ENCODE measurements at regions not wholly inside any gene's neighbourhood (a gene's known extent, or its start where the extent isn't known, plus 50 kb on each side); places are given as distances from the start of the nearest gene placed in this dataset.

DNA sequence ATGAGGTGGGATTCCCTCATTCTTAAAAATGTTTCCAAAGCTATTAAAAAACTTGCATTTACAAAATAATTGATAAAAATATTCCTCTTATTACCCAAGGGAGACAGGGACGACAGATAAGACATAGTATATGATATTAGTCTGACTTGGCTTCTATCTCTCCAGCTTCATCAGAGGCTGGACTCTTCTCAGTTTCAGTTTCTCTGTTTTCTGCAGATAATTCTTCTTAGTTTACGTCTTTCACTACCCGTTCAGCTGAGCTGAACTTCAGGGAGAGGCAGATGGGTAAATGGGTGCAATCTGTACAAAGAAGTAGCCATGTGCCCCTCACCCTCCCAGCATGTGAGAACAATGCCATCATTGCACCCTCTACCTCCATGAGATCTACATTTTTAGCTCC is 214.0 kb upstream of the SLIT2 start:
- Histone ChIP-seq H3K27me3 (ENCODE audit: control insufficient read depth, insufficient read depth, low read length) (no peaks in the 10 kb centered on the region), H3K9me3 (ENCODE audit: control insufficient read depth, insufficient read depth, low read length) (no peaks in the 10 kb centered on the region), H3K27ac (ENCODE audit: low read depth, low read length) (no peak overlapping the region), H3K4me3 (ENCODE audit: low read depth, low read length) (no peak overlapping the region)
- no peak for DNase-seq (ENCODE audit: low read depth, low spot score)
- CTCF ChIA-PET: no interaction called here
- TF ChIP-seq, protein P1, sequence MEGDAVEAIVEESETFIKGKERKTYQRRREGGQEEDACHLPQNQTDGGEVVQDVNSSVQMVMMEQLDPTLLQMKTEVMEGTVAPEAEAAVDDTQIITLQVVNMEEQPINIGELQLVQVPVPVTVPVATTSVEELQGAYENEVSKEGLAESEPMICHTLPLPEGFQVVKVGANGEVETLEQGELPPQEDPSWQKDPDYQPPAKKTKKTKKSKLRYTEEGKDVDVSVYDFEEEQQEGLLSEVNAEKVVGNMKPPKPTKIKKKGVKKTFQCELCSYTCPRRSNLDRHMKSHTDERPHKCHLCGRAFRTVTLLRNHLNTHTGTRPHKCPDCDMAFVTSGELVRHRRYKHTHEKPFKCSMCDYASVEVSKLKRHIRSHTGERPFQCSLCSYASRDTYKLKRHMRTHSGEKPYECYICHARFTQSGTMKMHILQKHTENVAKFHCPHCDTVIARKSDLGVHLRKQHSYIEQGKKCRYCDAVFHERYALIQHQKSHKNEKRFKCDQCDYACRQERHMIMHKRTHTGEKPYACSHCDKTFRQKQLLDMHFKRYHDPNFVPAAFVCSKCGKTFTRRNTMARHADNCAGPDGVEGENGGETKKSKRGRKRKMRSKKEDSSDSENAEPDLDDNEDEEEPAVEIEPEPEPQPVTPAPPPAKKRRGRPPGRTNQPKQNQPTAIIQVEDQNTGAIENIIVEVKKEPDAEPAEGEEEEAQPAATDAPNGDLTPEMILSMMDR (IDR thresholded peaks at IDR 0.05; ENCODE audit: low read depth, low read length): no peak
- POLR2A ChIA-PET: no interaction called here

- Histone ChIP-seq H3K27me3 (ENCODE audit: control insufficient read depth, insufficient read depth, low read length) (no peaks in the 10 kb centered on the region), H3K9me3 (ENCODE audit: control insufficient read depth, insufficient read depth, low read length) (no peaks in the 10 kb centered on the region), H3K4me3 (ENCODE audit: low read depth, low read length) (no peak overlapping the region), H3K27ac (ENCODE audit: low read depth, low read length) (no peak overlapping the region)
- TF ChIP-seq, protein P1 (IDR thresholded peaks at IDR 0.05; ENCODE audit: low read depth, low read length): no peak
- DNase-seq (ENCODE audit: low read depth, low spot score): no peak
- ChIA-PET CTCF (interaction anchor here (1.3 kb wide), 1 partner anchor 218 kb away, joined by 3 read pairs; no protein-coding TSS in a partner anchor), POLR2A (no interaction called here)
Observed at GRCh38 chr4:20030108-20030507, 221.6 kb upstream of the SLIT2 start.

DNA sequence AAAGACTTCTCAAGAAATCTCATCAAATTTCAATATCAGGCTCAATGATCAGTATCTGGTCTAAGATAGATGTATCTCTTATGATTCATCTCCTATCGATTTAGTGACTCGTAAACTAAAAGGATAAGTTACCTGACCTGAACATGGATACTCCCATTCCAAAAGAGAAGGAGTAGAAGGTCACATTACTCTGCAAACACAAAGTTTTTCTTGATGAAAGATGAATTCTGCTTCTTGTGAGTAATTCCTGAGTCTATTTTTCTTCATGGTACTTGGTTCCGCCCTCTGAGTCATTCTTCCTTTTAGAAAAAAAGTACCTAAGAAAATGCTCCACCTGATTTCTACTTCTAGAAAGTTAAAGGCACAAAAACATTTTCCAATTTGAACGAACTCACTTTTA is 223.1 kb upstream of the SLIT2 start:
- no peak for DNase-seq (ENCODE audit: low read depth, low spot score)
- H3K9me3 ChIP-seq (ENCODE audit: control insufficient read depth, insufficient read depth, low read length): no peaks in the 10 kb centered on the region
- CTCF ChIA-PET: no interaction called here
- no peak overlapping the region for H3K27ac ChIP-seq (ENCODE audit: low read depth, low read length)
- POLR2A ChIA-PET: no interaction called here
- H3K27me3 ChIP-seq (ENCODE audit: control insufficient read depth, insufficient read depth, low read length): no peaks in the 10 kb centered on the region
- TF ChIP-seq, protein P1 (IDR thresholded peaks at IDR 0.05; ENCODE audit: low read depth, low read length): no peak
- no peak overlapping the region for H3K4me3 ChIP-seq (ENCODE audit: low read depth, low read length)

GRCh38 chr4:20026456-20026855 is 225.2 kb upstream of the SLIT2 start:
- DNase-seq (ENCODE audit: low read depth, low spot score): no peak
- TF ChIP-seq, protein P1 (IDR thresholded peaks at IDR 0.05; ENCODE audit: low read depth, low read length): no peak
- Histone ChIP-seq H3K27ac (ENCODE audit: low read depth, low read length) (no peak overlapping the region), H3K9me3 (ENCODE audit: control insufficient read depth, insufficient read depth, low read length) (no peaks in the 10 kb centered on the region; the same call in 1 of the 2 replicates), H3K27me3 (ENCODE audit: control insufficient read depth, insufficient read depth, low read length) (no peaks in the 10 kb centered on the region), H3K4me3 (ENCODE audit: low read depth, low read length) (no peak overlapping the region)
- ChIA-PET CTCF (no interaction called here), POLR2A (no interaction called here)

DNA sequence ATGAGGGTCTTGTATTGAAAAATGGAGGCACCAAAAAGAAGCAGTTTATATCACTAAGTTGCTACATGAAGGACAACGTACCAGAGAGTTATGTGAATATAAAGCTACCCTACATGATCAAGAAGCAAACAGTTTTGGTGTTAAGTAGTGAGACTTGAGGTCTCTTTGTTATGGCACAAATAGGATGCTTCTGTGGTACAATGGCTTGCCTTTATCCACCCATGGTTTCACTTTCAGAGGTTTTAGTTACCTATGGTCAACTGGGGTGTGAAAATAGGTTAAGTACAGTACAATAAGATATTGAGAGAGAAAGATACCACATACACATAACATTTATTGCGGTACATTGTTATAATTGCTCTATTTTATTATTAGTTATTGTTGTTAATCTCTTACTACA is 229.2 kb upstream of the SLIT2 start:
- ChIA-PET POLR2A (no interaction called here), CTCF (no interaction called here)
- no peak for DNase-seq (ENCODE audit: low read depth, low spot score)
- Histone ChIP-seq H3K27ac (ENCODE audit: low read depth, low read length) (no peak overlapping the region), H3K27me3 (ENCODE audit: control insufficient read depth, insufficient read depth, low read length) (no peaks in the 10 kb centered on the region), H3K4me3 (ENCODE audit: low read depth, low read length) (no peak overlapping the region), H3K9me3 (ENCODE audit: control insufficient read depth, insufficient read depth, low read length) (no peaks in the 10 kb centered on the region; the same call in 1 of the 2 replicates)
- TF ChIP-seq, protein P1 (IDR thresholded peaks at IDR 0.05; ENCODE audit: low read depth, low read length): no peak
